H1 (cell line): ENCODE measurements at regions not wholly inside any gene's neighbourhood (a gene's known extent, or its start where the extent isn't known, plus 50 kb on each side); places are given as distances from the start of the nearest gene placed in this dataset.

Source experiments
- ATF2 ChIP-seq: IDR thresholded peaks from 2 replicates; pipeline ENCODE4 v1.6.1; 2012; ENCODE audit warnings: low read length, inconsistent platforms
- CTCF ChIP-seq, 3 experiments: IDR thresholded peaks; 1 replicate in 2 of 3; 2 replicates in 1 of 3; pipeline versions ENCODE4 v1.5.1 to v1.6.1; 2011; ENCODE audit warnings: low read length in 3 of 3, mild to moderate bottlenecking in 3 of 3, inconsistent platforms in 2 of 3, low read depth in 1 of 3, moderate library complexity in 1 of 3; ENCODE audit not compliant: insufficient read depth in 1 of 3; ENCODE audit errors: control extremely low read depth in 1 of 3
- POLR2AphosphoS5 ChIP-seq: IDR thresholded peaks from 2 replicates; pipeline ENCODE4 v1.6.1; 2011; ENCODE audit warnings: low read depth, low read length
- RAD21 ChIP-seq, 2 experiments: IDR thresholded peaks in 1 of 2; conservative IDR thresholded peaks in 1 of 2; 2 replicates each; pipeline ENCODE4 v1.6.1; 2011; ENCODE audit warnings: low read depth in 2 of 2, low read length in 2 of 2, improper control_type of control experiment in 1 of 2, inconsistent platforms in 1 of 2, mild to moderate bottlenecking in 1 of 2, moderate library complexity in 1 of 2
- RNF2 ChIP-seq: fragments of 200-900, 300-1000 bp; sonication (generic); IDR thresholded peaks from 2 replicates; pipeline ENCODE4 v1.7.1; 2016; ENCODE audit warnings: borderline replicate concordance, low read depth, mild to moderate bottlenecking, antibody characterized with exemption, low read length; ENCODE audit not compliant: poor library complexity, severe bottlenecking; ENCODE audit errors: missing control alignments
- SP2 ChIP-seq: IDR thresholded peaks from 2 replicates; pipeline ENCODE4 v1.6.1; 2012; ENCODE audit warnings: mild to moderate bottlenecking, low read length, inconsistent platforms

GRCh38 chr22:33188326-33188725 is 130.1 kb upstream of the SYN3 start:
- TF ChIP-seq RAD21 (IDR thresholded peaks at IDR 0.05 in 1 of 2, conservative IDR thresholded peaks at IDR 0.05 in 1 of 2; ENCODE audit: low read depth in 2 of 2, low read length in 2 of 2) (no peak), ATF2 (no peak), CTCF (IDR thresholded peaks at IDR 0.05; ENCODE audit: control extremely low read depth in 1 of 3, insufficient read depth in 1 of 3, low read depth in 1 of 3, low read length in 3 of 3) (no peak), SP2 (no peak), RNF2 (no peak), POLR2AphosphoS5 (no peak)
